Upper lobe of left lung (tissue), 6 donors: ENCODE measurements at regions not wholly inside any gene's neighbourhood (a gene's known extent, or its start where the extent isn't known, plus 50 kb on each side); places are given as distances from the start of the nearest gene placed in this dataset.

Experiments
- ATAC-seq, 2 donors: fragments of 200-7000 bp; cut with Tn5 transposase; one replicate each; pipeline ENCODE4 v1.9.1; 2022; ENCODE audit warnings: mild to moderate bottlenecking in 2 of 2, moderate library complexity in 2 of 2; ENCODE audit not compliant: low FRiP score in 2 of 2
- DNase-seq, 2 donors: peaks; one replicate each; pipeline ENCODE4 v3.0.0-alpha.2; 2019 to 2020
- H3K27ac ChIP-seq, 4 donors: fragments of 200-600 bp; sonication (generic); one replicate each; pipeline ENCODE4 v1.5.1; 2016 to 2019
- H3K27me3 ChIP-seq, 4 donors: fragments of 200-600 bp; sonication (generic); one replicate each; pipeline ENCODE4 v1.5.1; 2017 to 2019
- H3K36me3 ChIP-seq, 4 donors: fragments of 200-600 bp; sonication (generic); one replicate each; pipeline ENCODE4 v1.5.1; 2016 to 2019
- H3K4me1 ChIP-seq, 4 donors: fragments of 200-600 bp; sonication (generic); one replicate each; pipeline ENCODE4 v1.5.1; 2018 to 2019
- H3K4me3 ChIP-seq, 4 donors: fragments of 200-600 bp; sonication (generic); one replicate each; pipeline ENCODE4 v1.5.1; 2017 to 2019; ENCODE audit warnings: mild to moderate bottlenecking in 2 of 4, moderate library complexity in 1 of 4
- H3K9me3 ChIP-seq, 4 donors: fragments of 200-600 bp; sonication (generic); one replicate each; pipeline ENCODE4 v1.5.1; 2018 to 2019
- CTCF ChIP-seq, 6 experiments: fragments of 450-650 bp in 4 of 6; fragments of 200-600 bp in 2 of 6; sonication (generic) in 2 of 6; IDR thresholded peaks; one replicate each; pipeline ENCODE4 v1.5.1; 2016 to 2019; ENCODE audit warnings: antibody characterized with exemption in 6 of 6
- EP300 ChIP-seq, 4 donors: sonication (generic); formaldehyde crosslinking; IDR thresholded peaks; one replicate each; pipeline ENCODE4 v1.5.1; 2017; ENCODE audit warnings: antibody characterized with exemption in 4 of 4, control low read depth in 2 of 4
- POLR2A ChIP-seq, 4 donors: fragments of 450-650 bp; IDR thresholded peaks; one replicate each; pipeline ENCODE4 v1.5.1; 2016 to 2017; ENCODE audit warnings: antibody characterized with exemption in 4 of 4, mild to moderate bottlenecking in 2 of 4
- POLR2AphosphoS5 ChIP-seq, 2 donors: sonication (generic); formaldehyde crosslinking; IDR thresholded peaks; one replicate each; pipeline ENCODE4 v1.5.1; 2017; ENCODE audit warnings: antibody characterized with exemption in 2 of 2
- WGBS, 2 donors: methylation state at CpG; one replicate each; pipeline ENCODE4 v1.1.5; 2017 to 2018; 5-methylcytosine and 5-hydroxymethylcytosine counted together
- donor health status: DM: no; HTN: no; CAD: no; lungs with moderate emphysema.
- donor health status: DM: no; HTN: yes; CAD: no; lungs with severe emphysema.

GRCh38 chr2:20933714-20934113, 110.2 kb downstream of the APOB start:
- Histone ChIP-seq H3K4me3 (no peak overlapping the region), H3K4me1 (no peaks in the 10 kb centered on the region), H3K9me3 (peaks cover 0 to 1% (median 0%) of the 10 kb centered on the region in 4 donors), H3K36me3 (no peaks in the 10 kb centered on the region), H3K27me3 (no peaks in the 10 kb centered on the region), H3K27ac (no peak overlapping the region)
- WGBS, 2 donors, result 60 to 67% methylated on average over 1 of the region's 1 CpG
- DNase-seq, result no peak
- no peak for TF ChIP-seq POLR2A (IDR thresholded peaks at IDR 0.05)
- TF ChIP-seq EP300 (IDR thresholded peaks at IDR 0.05), result no peak
- no peak for TF ChIP-seq POLR2AphosphoS5 (IDR thresholded peaks at IDR 0.05)
- TF ChIP-seq CTCF (IDR thresholded peaks at IDR 0.05), result no peak
- ATAC-seq, result no peak

- Histone ChIP-seq H3K4me1 (no peaks in the 10 kb centered on the region), H3K36me3 (no peaks in the 10 kb centered on the region), H3K4me3 (no peak overlapping the region), H3K9me3 (peaks cover 0 to 9% (median 4%) of the 10 kb centered on the region in 4 donors), H3K27ac (no peak overlapping the region), H3K27me3 (no peaks in the 10 kb centered on the region)
- peak in 1 of 2 donors; percentile 10 for ATAC-seq
- no peak for DNase-seq
- TF ChIP-seq CTCF (IDR thresholded peaks at IDR 0.05), result no peak
- no peak for TF ChIP-seq EP300 (IDR thresholded peaks at IDR 0.05)
- 51 to 58% methylated on average over 2 of the region's 2 CpGs for WGBS, 2 donors
Measured at GRCh38 chr2:20931346-20931745, 108.4 kb upstream of the LDAH start.

GRCh38 chr2:20930928-20931327, 108.0 kb upstream of the LDAH start:
- ATAC-seq (peak in 1 of 2 donors; percentile 76), DNase-seq (no peak)
- no peak for TF ChIP-seq EP300 (IDR thresholded peaks at IDR 0.05)
- no peak for TF ChIP-seq POLR2AphosphoS5 (IDR thresholded peaks at IDR 0.05)
- no peak for TF ChIP-seq CTCF (IDR thresholded peaks at IDR 0.05)
- no peak for TF ChIP-seq POLR2A (IDR thresholded peaks at IDR 0.05)
- no peak overlapping the region for H3K4me3 ChIP-seq
- H3K27ac ChIP-seq, result no peak overlapping the region
- no peaks in the 10 kb centered on the region for H3K27me3 ChIP-seq
- peaks cover 0 to 9% (median 4%) of the 10 kb centered on the region in 4 donors for H3K9me3 ChIP-seq
- WGBS, 2 donors, result 20 to 48% methylated on average over 3 of the region's 3 CpGs
- H3K36me3 ChIP-seq, result no peaks in the 10 kb centered on the region
- no peaks in the 10 kb centered on the region for H3K4me1 ChIP-seq

- H3K4me1 ChIP-seq, result no peaks in the 10 kb centered on the region
- DNase-seq (no peak), ATAC-seq (no peak)
- no peak overlapping the region for H3K27ac ChIP-seq
- no peak overlapping the region for H3K4me3 ChIP-seq
- TF ChIP-seq EP300 (IDR thresholded peaks at IDR 0.05) (no peak), CTCF (IDR thresholded peaks at IDR 0.05) (no peak), POLR2AphosphoS5 (IDR thresholded peaks at IDR 0.05) (no peak), POLR2A (IDR thresholded peaks at IDR 0.05) (no peak)
- H3K27me3 ChIP-seq, result no peaks in the 10 kb centered on the region
- H3K9me3 ChIP-seq, result peaks cover 0 to 9% (median 4%) of the 10 kb centered on the region in 4 donors
- H3K36me3 ChIP-seq, result no peaks in the 10 kb centered on the region
Measured at GRCh38 chr2:20929721-20930120, 106.8 kb upstream of the LDAH start.

GRCh38 chr2:20928617-20929016, 105.7 kb upstream of the LDAH start:
- ATAC-seq, result no peak
- WGBS, 2 donors, result 69 to 76% methylated on average over 3 of the region's 3 CpGs
- H3K9me3 ChIP-seq, result peaks cover 0 to 9% (median 4%) of the 10 kb centered on the region in 4 donors
- no peaks in the 10 kb centered on the region for H3K27me3 ChIP-seq
- H3K27ac ChIP-seq, result no peak overlapping the region
- TF ChIP-seq CTCF (IDR thresholded peaks at IDR 0.05) (no peak), POLR2AphosphoS5 (IDR thresholded peaks at IDR 0.05) (no peak), POLR2A (IDR thresholded peaks at IDR 0.05) (no peak), EP300 (IDR thresholded peaks at IDR 0.05) (no peak)
- H3K4me1 ChIP-seq, result no peaks in the 10 kb centered on the region
- H3K36me3 ChIP-seq, result no peaks in the 10 kb centered on the region
- no peak for DNase-seq
- H3K4me3 ChIP-seq, result no peak overlapping the region
